COLO668 (cell line): ENCODE measurements at regions not wholly inside any gene's neighbourhood (a gene's known extent, or its start where the extent isn't known, plus 50 kb on each side); places are given as distances from the start of the nearest gene placed in this dataset.
"Not testable (repeated sequence)": the region's sequence is repeated elsewhere in the genome, so short reads cannot be mapped to it uniquely, and the experiment has no call there.

Experiments
- DNase-seq: peaks from one replicate; lab custom pipeline; 2025; ENCODE audit not compliant: unreplicated experiment; lab: John Stamatoyannopoulos, UW

DNA sequence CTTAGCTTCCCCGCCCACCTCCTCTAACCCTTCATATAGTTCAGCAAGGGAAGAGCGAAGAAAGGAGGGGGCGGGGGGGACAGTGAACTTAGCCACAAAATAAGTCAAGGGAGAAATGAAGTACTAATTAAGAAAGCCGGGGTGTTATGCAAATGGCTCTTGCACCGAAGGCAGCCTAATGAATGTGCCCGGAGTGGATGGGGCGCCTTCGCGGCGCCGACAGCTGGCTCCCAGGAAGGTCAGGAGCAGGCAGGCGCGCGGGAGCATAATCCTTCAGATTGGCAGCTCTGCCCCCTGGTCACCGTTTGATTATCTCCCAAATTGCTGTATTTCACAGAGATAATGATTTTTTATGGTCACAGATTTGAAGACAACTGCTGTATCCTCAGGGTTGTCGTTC, 395.1 kb downstream of the TFAP2B start:
- DNase-seq, result no peak

DNA sequence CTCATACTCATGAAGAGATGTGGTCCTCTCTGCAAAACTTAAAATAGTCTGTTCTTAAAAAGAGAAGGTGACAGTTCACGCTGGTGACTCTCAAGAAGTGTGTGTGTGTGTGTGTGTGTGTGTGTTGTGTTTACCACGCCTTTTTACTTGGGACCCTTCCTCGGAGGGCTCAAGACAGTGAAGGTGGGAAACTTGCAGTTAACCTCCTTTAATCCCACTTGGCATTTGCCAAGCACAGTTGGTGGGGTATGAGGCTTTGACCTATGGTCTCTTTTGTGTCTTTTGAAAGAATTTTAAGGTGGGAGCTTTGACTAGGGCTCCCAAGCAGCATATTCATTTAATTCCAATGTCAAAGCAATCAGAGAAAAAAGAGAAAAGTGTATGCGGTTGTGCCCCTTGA, 395.8 kb downstream of the TFAP2B start:
- no peak for DNase-seq

DNA sequence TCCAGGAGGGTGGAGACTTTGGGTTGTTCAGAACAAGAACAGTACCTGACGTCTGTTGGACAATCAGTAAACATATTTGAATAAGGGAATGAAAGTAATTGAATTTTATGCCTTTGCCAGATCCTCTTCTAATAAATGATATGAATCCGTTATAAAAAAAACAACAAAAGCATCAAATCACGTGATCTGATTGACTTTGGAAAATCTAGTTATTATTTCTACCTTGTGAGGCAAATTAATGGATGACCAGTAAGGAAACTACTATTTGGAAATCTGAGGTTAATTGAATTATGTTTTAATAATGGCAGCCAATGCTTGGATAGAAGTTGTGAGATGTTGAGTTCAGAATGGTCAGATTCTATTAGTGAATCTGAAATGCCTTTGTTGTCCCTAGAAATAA, 399.5 kb downstream of the TFAP2B start:
- no peak for DNase-seq

DNA sequence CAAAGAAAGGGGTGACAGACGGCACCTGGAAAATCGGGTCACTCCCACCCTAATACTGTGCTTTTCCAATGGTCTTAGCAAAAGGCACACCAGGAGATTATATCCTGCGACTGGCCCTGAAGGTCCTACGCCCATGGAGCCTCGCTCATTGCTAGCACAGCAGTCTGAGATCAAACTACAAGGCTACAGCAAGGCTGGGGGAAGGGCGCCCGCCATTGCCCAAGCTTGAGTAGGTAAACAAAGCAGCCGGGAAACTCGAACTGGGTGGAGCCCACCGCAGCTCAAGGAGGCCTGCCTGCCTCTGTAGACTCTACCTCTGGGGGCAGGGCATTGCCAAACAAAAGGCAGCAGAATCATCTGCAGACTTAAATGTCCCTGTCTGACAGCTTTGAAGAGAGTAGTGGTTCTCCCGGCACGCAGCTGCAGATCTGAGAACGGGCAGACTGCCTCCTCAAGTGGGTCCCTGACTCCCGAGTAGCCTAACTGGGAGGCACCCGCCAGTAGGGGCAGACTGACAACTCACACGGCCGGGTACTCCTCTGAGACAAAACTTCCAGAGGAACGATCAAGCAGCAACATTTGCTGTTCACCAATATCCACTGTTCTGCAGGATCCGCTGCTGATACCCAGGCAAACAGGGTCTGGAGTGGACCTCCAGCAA, 406.0 kb downstream of the TFAP2B start:
- not testable (repeated sequence) for DNase-seq

DNA sequence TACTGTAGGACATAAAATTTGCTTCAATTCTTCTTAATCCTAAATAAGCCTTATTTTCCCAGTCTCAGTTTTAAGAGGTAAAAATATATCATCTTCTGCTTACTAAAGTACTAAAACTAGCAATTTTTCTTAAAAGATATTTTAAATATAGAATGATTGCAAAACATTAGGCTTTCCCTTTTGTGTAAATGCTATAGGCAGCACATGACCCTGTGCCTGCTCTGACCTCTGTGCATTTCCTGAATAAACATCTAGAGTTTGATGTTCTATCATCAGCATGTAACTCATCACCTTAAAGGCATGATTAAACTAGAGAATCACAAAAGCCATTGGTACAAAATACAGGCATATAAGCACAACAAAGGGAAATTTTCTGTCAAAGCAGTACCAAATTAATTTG, 422.7 kb downstream of the TFAP2B start:
- DNase-seq, result no peak

DNA sequence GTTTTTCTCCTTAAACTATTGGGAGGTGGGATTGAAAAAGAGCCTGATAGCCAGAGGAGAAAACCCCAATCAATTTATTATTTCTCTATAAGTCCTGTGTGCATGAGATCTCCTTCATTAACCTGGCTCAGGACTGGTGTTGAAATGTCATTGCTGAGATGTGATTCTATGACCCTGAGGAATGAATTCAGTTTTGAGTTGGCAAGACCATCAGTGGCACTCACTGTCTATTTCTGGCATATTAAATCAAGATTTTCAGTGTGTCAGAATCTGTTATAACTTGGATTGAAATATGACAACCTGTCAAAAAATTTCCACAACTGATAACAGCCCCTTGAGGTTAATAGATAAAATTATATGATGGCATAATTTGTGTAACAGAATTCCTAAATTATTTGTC, 431.1 kb downstream of the TFAP2B start:
- no peak for DNase-seq

DNA sequence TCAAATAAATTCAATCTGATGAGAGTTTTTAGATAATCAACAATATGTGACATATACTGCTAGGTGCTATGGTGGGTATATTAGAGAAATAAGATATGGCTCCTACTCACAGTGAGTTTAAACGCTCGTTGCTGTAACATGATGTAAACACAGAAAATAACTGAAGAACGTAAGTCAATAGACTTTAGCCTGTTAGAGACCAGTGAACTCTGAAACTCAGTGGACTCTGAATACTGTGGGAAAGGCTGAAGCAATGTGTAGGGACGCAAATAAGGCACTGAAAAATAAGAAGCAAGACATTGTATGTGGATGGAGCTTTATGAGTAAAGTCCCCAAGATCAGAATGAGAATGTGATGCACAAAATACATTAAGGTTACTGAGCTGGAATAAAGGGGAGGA, 431.6 kb downstream of the TFAP2B start:
- no peak for DNase-seq

DNA sequence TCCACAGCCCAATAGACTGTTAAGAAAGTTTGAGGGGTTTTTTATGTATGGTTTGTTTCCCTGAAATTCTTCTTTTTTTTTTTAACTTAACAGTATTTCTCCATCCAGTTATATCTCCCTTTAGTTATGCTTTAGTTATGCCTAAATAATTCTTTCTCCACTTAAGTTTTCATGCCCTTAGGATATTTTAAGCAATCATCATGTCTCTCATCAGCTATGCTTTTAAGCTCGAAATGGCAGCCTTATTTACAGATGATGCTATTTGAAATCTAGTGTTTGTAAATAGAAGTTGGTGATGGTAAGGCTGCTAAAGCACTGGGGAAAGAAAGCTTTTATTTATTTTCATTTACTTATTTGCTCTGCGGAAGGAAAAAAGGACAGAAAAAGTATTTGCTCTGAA, 439.3 kb downstream of the TFAP2B start:
- no peak for DNase-seq

DNA sequence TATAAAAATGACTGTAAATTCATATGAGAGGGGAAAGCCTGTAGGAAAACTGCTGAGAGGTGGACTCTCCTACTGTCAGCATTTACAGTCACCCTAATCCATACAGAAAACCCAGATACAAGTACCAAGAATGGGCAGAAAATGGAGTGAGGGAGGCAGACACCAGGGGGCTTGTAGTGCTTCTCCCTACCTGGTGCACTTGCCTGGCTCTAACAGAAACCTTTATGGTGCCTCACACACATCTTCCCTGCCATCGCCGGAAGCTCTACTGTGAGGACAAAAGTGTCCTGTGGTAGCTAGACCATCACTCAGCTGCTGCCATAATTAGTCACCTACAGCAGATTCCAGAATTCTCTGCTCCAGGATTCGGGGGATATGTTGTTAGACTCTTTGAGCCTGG, 441.3 kb downstream of the TFAP2B start:
- DNase-seq, result no peak

DNA sequence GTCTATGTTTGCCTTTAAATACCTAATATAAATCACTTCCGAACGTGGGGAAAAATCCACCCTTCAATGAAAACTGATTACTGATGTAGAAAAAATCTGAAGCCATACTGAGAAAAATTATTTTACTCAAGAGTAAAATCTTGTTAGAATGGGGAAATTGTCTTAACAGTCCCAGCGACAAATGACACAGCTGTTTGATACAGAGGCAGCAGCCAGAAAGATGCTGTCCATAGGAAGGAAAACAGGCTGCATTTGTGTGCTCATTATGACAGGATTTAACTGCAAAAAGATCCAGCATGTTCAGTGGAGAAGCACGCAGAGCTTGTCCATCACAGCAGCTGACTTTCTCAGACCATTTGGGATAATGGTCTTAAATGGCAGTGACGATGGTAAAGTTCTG, 443.0 kb downstream of the TFAP2B start:
- no peak for DNase-seq

DNA sequence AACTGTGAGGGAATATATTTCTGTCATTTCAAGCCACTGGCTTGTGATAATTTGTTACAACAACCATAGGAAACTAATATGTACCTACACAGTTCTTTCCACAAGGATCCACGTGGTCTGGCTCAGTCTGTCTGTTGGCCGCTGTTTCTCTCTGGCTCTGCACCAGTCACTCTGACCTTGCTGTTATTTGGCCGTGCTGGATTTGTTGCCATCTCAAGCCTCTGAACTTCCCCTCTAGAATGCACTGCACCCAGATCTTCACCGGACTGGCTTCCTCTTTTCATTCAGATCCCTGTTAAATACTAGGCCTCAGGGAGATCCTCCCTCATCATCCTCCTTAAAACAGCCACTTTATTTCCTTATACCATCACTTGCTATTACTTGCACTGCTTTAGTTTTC, 446.8 kb downstream of the TFAP2B start:
- no peak for DNase-seq

DNA sequence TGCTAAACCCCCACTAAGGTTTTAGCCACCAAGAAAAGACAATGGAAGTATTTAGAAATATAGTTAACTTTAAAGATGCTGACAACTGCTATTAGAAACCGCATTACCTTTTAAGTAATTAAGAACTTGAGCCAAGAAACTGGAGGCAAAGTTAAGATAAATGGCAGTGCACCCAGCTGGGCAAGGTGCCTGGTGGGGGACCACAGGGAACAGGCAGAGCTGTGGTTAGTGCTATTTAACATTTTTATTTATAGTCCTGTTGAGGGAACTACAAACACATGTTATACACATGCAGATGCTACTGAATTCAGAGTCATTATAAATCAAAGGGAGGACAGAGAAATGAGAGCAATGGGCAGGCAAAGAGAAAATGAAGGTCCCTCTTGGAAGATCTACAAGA, 447.9 kb downstream of the TFAP2B start:
- no peak for DNase-seq

DNA sequence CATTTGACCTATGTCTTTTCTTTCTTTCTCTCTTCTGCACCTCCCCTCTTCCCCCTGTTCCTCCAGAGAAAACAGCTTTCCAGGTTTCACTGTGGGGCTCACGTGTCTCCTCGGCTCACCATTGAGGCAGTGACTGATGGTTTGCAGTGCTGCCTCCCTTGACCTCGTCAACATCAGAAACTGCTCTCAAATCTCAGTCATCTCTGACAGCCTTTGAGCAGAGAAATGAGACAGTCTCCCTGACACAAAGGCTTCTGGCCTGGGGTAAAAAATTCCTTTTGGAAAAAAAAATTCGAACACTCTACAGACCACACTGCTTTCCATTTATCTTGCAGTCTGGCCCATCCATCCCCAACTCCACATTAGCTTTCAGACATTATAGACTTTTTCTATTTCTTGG, 450.0 kb downstream of the TFAP2B start:
- no peak for DNase-seq

DNA sequence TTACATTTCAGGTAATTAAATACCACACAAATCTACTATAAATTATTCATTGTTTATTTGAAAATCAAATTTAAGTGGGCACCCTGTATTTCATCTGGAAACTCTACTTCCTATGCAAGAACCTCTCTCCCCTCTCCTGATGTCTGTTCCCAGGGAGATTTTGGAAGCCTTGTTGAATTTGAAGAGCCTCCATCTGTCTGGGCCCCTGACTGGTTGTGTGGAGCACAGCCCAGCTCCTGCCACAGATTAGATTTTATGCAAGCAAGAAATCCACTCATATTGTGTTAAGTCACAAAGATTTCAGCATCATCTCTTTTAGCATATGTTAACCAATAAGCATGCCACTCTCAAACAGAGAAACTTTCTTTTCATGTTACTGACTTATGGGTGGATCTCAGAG, 451.2 kb downstream of the TFAP2B start:
- no peak for DNase-seq

DNA sequence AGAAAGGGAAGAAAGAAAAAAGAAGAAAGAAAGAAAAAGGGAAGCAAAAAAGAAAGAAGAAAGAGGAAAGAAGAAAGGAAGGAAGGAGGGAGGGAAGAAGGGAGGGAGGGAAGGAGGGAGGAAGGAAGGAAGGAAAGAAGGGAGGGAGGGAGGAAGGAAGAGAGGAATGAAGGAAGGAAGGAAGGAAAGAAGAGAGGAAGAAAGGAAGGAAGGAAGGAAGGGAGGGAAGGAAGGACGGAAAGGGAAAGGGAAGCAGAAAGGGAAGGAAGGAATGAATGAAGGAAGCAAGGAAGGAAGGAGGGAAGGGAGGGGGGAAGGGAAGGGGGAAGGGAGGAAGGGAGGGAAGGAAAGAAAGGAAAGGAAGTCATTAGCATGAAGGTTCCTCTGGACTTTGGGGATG, 452.9 kb downstream of the TFAP2B start:
- no peak for DNase-seq

DNA sequence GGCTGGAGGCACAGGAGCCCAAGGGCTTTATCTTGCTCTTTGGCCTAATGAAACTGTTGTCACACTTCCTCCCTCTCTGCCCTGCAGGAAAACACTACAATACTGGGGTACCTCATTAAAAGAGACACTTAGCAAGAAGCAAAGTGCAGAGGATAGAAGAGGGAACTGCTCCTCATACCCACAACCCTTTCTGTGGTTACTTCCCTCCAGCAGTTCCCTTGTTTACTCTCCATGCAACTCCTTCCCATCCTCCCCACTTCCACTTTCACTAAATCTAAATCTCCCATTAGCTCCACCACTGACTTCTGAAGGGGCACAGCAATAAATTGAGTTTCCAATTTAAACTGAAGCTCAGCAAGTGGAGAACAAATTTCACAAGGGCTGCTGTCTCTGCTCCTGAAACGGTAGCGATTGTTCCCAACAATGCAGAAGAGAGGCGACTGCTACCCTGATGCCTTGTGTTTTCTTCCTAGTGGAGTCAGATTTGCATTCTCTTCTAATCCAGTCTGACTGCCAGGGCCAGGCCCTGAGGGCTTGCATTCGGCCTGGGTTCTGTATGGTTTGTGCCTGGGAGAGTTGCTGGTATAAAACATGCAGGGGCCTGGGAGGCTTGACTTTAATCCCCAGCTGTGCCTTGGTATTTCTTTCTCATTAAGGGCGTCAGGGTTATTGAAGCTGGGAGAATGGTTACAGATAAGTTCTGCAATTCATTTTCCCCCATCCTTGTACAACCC, 454.7 kb downstream of the TFAP2B start:
- DNase-seq, result no peak

DNA sequence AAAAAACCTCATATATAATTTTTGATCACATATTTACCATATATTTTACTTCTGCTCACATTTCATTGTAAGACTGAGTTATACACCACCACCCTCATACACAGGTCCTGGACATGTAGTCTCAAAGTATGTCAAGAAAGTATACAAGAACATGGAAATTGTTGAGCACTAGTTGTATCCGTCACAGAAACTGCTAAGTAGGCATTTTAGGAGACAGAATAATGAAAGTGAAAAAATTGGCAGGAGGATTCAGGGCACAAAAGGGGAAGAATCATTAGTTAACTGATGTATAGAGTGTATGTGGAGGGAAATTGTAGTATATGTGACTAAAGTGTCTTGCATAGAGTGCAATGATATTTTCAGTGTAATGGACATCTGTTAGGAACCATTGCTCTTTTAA, 458.8 kb downstream of the TFAP2B start:
- DNase-seq, result no peak

DNA sequence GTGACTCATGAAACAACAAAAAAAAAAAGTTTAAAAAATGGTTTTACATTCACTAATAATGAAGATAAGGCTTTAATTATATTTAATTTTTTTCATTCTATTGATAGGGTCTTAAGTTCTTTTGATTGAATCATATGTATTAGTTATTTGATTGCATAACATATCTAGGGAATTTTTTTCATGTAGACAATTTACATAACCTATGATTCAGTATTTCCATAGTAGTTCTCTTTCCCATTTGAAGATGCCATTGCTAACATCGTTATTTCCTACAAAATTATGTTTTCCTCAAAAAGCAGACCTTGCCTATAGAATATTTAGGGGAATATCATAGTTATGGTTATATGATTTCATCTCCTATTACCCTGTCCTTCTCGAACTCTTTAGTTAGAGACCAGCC, 463.4 kb downstream of the TFAP2B start:
- DNase-seq, result no peak

DNA sequence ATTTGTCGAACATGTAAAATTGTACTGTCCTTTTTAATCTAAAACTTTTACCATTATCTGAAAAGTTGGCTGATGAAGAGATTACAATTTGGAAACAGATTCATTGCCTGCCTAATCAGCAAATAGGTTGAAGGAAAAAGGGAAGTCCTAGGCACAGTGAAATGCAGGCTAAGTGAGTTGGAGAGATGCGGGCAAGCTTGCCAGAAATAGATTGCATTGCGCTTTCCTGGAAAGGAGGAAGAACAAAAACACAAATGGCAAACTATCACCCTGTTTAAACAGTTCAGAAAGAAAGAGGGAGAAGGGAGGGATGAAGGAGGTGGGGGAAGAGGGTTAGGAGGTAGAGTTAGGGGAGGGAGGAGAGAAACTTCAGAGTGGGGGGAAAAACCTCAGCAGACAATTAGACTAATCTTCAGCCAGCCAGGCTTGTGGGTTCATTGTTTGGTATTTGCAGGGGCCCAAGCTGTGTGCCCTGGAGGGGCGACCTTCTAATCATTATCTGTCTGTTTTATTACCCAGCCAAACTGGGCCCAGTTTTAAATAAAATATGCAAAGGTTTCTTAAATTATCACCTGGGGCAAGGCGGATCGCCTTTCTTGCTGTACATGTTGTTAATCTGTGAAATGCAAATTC, 465.2 kb downstream of the TFAP2B start:
- DNase-seq, result no peak

DNA sequence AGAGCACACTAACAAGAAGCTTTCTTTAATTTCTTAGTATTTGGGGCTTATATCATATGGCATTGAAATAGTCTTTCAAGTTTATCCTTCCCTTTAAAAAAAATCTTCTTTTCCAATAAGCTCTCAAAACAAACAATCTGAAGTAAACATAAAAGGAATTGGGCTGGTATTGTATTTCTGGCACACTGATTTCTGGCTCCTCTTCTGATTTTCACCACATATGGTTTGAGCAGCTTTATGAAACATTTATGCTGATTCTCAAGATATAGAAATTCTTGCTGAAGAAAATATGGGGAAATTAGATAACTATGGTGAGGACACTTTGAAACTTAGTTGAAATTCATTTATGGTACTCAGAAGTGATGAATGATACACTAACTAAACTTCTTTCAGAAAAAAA, 467.2 kb downstream of the TFAP2B start:
- DNase-seq, result no peak

DNA sequence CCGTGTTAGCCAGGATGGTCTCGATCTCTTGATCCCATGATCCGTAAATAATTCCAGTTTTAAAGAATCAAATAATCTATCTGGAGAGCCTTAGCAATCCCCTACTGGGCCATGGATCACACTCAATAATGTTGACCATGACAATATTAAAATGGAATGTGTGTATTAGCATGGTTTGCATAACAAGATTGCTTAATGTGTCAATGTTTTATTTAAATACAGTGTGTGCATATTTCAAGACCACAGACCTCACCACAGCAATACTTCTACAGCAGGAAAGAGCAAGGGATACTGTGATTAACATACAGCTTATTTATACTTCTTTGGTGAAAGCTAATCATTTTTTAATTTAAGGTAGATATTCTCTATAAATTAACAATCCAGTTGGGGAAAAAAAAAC, 470.4 kb downstream of the TFAP2B start:
- DNase-seq, result no peak

DNA sequence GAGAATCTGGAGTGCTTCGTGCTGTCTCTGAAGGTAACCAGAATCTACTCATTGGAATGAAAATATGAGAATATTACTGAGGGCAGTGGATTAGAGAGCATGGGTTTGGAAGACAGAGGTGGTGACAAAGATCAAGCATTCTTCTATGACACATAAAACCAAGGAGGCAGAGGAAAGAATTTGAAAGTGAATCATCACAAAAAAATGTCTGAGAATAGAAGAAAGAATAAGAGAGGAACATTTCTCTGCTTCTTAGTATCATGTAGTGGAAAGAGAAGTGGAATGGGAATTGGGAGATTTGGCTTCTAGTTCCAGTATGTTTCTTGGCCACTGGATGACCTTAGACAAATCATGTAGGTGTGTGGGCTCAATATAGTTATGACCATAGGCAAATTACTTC, 474.0 kb downstream of the TFAP2B start:
- no peak for DNase-seq
